ENCODE measurements at regions not wholly inside any gene's neighbourhood (a gene's known extent, or its start where the extent isn't known, plus 50 kb on each side); places are given as distances from the start of the nearest gene placed in this dataset.
"Not testable (repeated sequence)": the region's sequence is repeated elsewhere in the genome, so short reads cannot be mapped to it uniquely, and the experiment has no call there.

- DNase-seq (ENCODE audit: low read depth in 2 of 2, low spot score in 1 of 2) = no peak
These were observed 186.0 kb upstream of the AKR1E2 start for GRCh38 chr10:4639960-4640359.

- no peak for DNase-seq (ENCODE audit: low read depth in 2 of 2, low spot score in 1 of 2)
These were observed 187.9 kb upstream of the AKR1E2 start for GRCh38 chr10:4638099-4638498.

- no peak for DNase-seq (ENCODE audit: low read depth in 2 of 2, low spot score in 1 of 2)
These were observed 188.3 kb upstream of the AKR1E2 start for GRCh38 chr10:4637657-4638056.

- DNase-seq (ENCODE audit: low read depth in 2 of 2, low spot score in 1 of 2) = no peak
These were observed 190.1 kb upstream of the AKR1E2 start for GRCh38 chr10:4635883-4636282.

- DNase-seq (ENCODE audit: low read depth in 2 of 2, low spot score in 1 of 2) = no peak
These were observed 190.6 kb upstream of the AKR1E2 start for GRCh38 chr10:4635388-4635787.

GRCh38 chr10:4633776-4634175 is 192.2 kb upstream of the AKR1E2 start:
- no peak for DNase-seq (ENCODE audit: low read depth in 2 of 2, low spot score in 1 of 2)

- DNase-seq (ENCODE audit: low read depth in 2 of 2, low spot score in 1 of 2) = no peak
These were observed 192.8 kb upstream of the AKR1E2 start for GRCh38 chr10:4633186-4633585.

GRCh38 chr10:4632757-4633156 is 193.2 kb upstream of the AKR1E2 start:
- DNase-seq (ENCODE audit: low read depth in 2 of 2, low spot score in 1 of 2) = no peak

- DNase-seq (ENCODE audit: low read depth in 2 of 2, low spot score in 1 of 2) = no peak
These were observed 199.1 kb upstream of the AKR1E2 start for GRCh38 chr10:4626919-4627318.

- no peak for DNase-seq (ENCODE audit: low read depth in 2 of 2, low spot score in 1 of 2)
These were observed 202.1 kb upstream of the AKR1E2 start for GRCh38 chr10:4623757-4624420.

GRCh38 chr10:4623200-4623599 is 202.8 kb upstream of the AKR1E2 start:
- no peak for DNase-seq (ENCODE audit: low read depth in 2 of 2, low spot score in 1 of 2)

GRCh38 chr10:4622384-4622783 is 203.6 kb upstream of the AKR1E2 start:
- no peak for DNase-seq (ENCODE audit: low read depth in 2 of 2, low spot score in 1 of 2)

- DNase-seq (ENCODE audit: low read depth in 2 of 2, low spot score in 1 of 2) = no peak
These were observed 208.4 kb upstream of the AKR1E2 start for GRCh38 chr10:4617589-4617988.

- DNase-seq (ENCODE audit: low read depth in 2 of 2, low spot score in 1 of 2) = no peak
These were observed 211.0 kb upstream of the AKR1E2 start for GRCh38 chr10:4615042-4615441.

- DNase-seq (ENCODE audit: low read depth in 2 of 2, low spot score in 1 of 2) = no peak
These were observed 216.8 kb upstream of the AKR1E2 start for GRCh38 chr10:4609251-4609650.

GRCh38 chr10:4607681-4608080 is 218.3 kb upstream of the AKR1E2 start:
- DNase-seq (ENCODE audit: low read depth in 2 of 2, low spot score in 1 of 2) = no peak

GRCh38 chr10:4606856-4607636 is 219.0 kb upstream of the AKR1E2 start:
- DNase-seq (ENCODE audit: low read depth in 2 of 2, low spot score in 1 of 2) = no peak

- no peak for DNase-seq (ENCODE audit: low read depth in 2 of 2, low spot score in 1 of 2)
These were observed 223.1 kb upstream of the AKR1E2 start for GRCh38 chr10:4602764-4603491.

- DNase-seq (ENCODE audit: low read depth in 2 of 2, low spot score in 1 of 2) = no peak
These were observed 226.5 kb upstream of the AKR1E2 start for GRCh38 chr10:4599471-4599870.

- not testable (repeated sequence) for DNase-seq (ENCODE audit: low read depth in 2 of 2, low spot score in 1 of 2)
These were observed 228.1 kb upstream of the AKR1E2 start for GRCh38 chr10:4597898-4598297.

- no peak for DNase-seq (ENCODE audit: low read depth in 2 of 2, low spot score in 1 of 2)
These were observed 229.1 kb upstream of the AKR1E2 start for GRCh38 chr10:4596951-4597350.

GRCh38 chr10:4595719-4596319 is 230.2 kb upstream of the AKR1E2 start:
- DNase-seq (ENCODE audit: low read depth in 2 of 2, low spot score in 1 of 2) = no peak

All from stimulated activated CD8-positive, alpha-beta memory T cell treated with anti-CD3 and anti-CD28 coated beads, Interleukin-4, amount 100 ng/mL, for 4 hours (primary cell).